ENCODE measurements at regions not wholly inside any gene's neighbourhood (a gene's known extent, or its start where the extent isn't known, plus 50 kb on each side); places are given as distances from the start of the nearest gene placed in this dataset.

DNA sequence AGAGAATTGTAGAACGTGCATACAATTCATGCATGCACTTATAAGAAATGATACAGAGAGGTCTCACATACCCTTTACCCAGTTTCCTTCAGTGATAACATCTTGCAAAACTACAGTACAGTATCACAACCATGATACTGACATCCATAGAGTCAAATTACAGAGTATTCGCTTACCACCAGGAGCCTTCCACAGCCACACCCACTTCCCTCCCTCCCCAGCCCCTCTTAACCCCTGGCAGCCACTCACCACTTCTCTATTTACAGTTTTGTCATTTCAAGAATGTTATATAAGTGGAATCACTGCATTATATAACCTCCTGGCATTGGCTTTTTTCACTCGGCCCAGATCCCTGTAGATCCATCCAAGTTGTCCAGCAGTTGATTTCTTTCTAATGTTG, 143.8 kb downstream of the ZNF248 start:
- TF ChIP-seq, protein P1, sequence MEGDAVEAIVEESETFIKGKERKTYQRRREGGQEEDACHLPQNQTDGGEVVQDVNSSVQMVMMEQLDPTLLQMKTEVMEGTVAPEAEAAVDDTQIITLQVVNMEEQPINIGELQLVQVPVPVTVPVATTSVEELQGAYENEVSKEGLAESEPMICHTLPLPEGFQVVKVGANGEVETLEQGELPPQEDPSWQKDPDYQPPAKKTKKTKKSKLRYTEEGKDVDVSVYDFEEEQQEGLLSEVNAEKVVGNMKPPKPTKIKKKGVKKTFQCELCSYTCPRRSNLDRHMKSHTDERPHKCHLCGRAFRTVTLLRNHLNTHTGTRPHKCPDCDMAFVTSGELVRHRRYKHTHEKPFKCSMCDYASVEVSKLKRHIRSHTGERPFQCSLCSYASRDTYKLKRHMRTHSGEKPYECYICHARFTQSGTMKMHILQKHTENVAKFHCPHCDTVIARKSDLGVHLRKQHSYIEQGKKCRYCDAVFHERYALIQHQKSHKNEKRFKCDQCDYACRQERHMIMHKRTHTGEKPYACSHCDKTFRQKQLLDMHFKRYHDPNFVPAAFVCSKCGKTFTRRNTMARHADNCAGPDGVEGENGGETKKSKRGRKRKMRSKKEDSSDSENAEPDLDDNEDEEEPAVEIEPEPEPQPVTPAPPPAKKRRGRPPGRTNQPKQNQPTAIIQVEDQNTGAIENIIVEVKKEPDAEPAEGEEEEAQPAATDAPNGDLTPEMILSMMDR (IDR thresholded peaks at IDR 0.05), result no peak
- no peak for TF ChIP-seq POLR2A (IDR thresholded peaks at IDR 0.05)

All from uterus (tissue), 2 donors.